Stimulated activated CD8-positive, alpha-beta memory T cell treated with anti-CD3 and anti-CD28 coated beads, Interleukin-12 subunit alpha, Interleukin-12 subunit beta, amount 100 ng/mL, for 24 hours (primary cell): ENCODE measurements at regions not wholly inside any gene's neighbourhood (a gene's known extent, or its start where the extent isn't known, plus 50 kb on each side); places are given as distances from the start of the nearest gene placed in this dataset.

ENCODE experiments used
- DNase-seq: peaks from one replicate; pipeline ENCODE4 v3.0.0-alpha.2; 2020; ENCODE audit errors: extremely low read depth

- no peak for DNase-seq
Measured at GRCh38 chr21:35938446-35938845, 121.9 kb downstream of the SETD4 start.

DNA sequence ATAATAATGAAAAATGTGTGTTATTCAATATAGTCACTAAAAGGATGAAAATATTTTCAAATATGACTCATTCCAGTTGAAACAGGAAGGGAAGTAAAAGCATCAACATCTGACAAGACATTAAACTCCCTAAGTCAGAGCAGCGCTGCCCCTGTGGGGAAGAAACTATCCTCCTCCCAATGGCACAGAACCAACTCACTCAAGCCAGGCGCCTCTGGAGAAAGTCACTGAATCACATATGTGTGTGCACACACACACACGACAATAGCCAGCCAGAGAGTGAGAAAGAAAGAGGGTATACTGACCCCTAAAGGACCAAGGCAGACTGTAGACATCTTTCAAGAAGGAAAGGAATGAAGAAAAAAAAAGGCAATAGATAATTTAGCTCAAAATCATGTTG is 126.9 kb downstream of the SETD4 start:
- no peak for DNase-seq

DNA sequence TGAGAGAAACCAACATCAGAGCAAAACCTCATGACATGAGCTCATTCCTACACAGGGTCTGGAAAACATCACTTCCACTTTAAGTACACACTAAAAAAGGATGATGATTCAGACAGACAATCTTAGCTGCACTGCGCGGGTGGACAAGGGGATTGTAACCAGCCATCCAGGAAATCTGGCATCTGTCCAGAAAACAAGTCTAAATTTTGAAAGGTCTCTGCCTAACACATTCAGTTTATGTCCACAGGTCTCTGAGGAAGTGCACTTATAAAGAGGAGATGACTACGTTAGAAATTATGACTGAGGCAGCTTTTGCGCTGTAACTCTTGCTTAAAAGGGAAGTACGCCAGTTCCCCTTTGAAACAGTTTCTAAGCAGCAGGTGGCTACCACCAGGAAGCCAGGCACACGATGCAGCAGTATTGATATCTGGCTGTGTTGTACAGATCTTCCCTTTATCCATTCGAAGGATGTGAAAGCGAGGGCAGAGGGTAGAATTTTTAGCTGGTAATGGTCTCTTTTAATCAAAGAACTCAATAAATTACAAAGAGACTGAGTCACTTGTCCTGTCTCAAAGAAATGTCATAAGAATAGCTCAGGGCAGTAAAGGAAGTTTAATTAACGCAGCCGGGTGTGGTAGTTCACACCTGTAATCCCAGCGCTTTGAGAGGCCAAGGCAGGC is 128.0 kb downstream of the SETD4 start:
- DNase-seq, result no peak

DNA sequence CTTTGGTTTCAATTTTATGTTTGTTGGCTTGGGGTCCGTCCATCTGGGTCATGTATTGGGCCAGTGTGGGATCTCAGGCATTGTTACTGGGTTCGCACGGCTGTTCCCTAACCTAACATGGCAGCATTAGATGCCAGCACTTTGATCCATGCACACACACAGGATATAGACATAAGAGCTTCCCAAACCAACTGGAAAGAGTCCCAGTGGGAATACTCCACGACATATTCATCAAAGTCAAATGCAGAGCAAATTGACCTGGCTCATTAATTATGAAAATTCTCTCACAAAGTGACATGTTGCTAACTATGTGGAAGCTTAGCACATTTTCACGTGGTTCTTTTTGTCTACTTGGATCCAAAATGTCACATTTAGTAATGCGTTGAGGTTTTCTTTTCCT is 130.4 kb downstream of the SETD4 start:
- no peak for DNase-seq

DNA sequence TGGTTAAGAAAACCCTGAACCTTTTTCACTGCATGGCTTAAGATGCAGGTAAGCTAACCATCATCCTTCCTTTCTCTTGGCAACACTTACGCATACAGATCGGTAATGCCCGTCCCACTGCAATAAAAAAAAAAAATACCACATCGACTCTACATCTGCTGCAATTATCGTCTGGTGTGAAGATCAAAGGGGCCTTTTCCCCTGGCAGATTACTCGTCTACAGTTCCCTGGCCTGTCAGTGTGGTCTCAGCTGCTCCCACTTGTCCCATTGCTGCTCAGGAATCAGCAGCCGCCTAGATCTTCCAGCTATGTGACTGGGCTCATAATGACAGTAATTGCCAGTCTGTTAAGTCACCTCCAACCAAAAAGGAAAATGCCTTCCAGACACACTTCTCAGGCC is 133.1 kb downstream of the SETD4 start:
- DNase-seq, result no peak

- no peak for DNase-seq
Measured at GRCh38 chr21:35926003-35926740, 134.2 kb downstream of the SETD4 start.

DNA sequence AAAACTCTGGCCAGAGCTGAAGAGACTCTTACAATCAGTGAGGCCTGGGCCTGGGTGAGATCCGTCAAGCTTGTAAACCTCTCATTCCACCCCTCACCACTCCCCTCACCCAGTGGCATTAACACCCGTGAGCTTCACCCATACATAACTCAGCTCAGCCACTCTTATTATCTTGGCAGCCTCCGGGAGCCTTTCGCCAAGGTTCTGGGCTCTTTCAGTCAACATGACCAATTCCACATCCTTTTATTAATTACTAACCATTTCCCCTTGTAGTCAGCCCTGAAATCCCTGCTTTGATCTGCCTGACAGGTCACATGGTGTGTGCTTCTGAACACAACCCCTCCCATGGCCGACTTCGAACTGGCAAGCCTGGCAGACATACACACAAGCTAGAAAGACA is 134.8 kb downstream of the SETD4 start:
- DNase-seq, result no peak

DNA sequence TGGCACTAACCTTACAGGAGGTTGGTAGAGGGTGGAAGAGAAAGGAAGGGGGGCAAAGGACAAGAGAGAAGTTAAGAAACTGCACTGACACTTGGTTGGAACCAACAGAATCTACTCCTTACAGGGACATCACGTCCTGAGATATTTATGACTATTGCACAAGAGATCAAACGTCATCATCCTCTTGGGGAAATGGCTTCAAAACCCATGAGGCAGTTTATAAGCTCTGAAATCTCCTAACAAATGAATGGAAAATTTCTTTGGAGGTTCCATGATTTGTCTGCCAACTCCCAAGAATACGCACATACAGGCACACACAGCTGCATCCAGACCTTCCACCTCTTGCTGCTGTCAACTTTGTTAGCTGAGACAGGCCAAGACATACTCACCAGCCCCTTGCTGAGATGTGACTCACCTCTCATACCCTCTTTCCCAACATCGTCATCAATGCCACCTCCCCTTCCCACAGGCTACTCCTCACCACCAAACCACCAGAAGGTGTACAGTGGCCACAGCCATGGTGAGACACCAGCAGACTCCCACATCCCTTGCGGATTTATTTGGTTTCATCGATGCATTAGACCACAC is 135.5 kb downstream of the SETD4 start:
- no peak for DNase-seq

- DNase-seq, result no peak
Measured at GRCh38 chr21:35923971-35924370, 136.4 kb downstream of the SETD4 start.

DNA sequence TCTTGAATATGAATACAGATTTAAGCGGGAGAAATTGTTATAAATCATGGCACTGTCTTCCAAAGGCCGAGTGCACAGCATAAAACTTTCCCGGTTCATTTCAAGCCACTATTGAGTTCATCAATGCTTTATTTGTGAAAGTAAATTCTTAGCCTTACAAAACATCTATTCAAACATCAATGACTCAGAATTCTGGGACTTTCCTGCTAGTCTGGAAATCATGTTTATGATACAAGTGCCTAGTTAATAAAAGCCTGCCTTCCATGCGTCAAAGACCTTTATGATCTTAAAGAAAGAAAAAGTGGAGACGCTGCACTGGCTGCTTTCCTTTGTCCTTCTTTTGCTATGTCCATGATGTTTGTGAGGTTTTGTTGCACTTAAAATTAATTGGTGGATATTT is 137.7 kb downstream of the SETD4 start:
- no peak for DNase-seq

- DNase-seq, result no peak
Measured at GRCh38 chr21:35921471-35921870, 138.9 kb downstream of the SETD4 start.

- DNase-seq, result no peak
Measured at GRCh38 chr21:35920436-35920835, 139.9 kb downstream of the SETD4 start.

GRCh38 chr21:35915030-35915429 is 145.3 kb downstream of the SETD4 start:
- DNase-seq, result no peak

DNA sequence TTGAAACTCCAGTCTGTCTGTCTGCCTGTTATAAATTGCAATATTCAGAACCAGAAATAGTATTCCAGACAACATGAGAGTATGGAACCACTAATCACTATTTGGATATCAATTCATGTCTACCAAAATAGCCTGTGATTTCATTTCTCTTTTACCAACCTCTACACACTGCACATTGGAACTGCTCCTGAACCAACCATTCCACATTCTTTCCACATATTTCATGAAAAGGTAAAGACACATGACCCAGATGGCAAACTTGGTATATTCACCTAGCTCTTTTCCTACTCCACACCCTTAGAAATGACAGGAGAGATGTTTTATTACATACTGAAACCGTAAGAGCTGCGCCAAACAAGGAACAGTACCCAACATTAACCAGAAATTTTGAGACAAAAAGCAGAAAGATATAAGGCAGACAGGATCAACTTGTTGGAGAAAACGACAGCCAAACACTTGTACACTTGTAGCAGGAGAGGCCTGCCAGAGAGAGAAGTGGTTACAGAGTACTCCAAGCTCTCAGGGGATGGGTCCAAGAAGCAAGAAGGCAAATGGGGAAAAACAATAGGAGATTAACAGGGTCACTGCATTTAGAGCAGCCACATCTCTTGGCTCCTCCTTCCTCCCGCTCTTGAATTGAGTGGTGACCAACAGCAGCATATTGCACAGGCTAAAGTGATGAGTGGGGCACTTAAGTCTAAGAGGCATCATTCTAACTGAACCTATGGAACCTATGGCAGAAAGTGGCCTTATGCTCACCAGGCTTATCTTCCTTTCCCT is 148.7 kb downstream of the SETD4 start:
- no peak for DNase-seq

- DNase-seq, result no peak
Measured at GRCh38 chr21:35909456-35910223, 150.7 kb downstream of the SETD4 start.

GRCh38 chr21:35908311-35909078 is 151.8 kb downstream of the SETD4 start:
- no peak for DNase-seq

GRCh38 chr21:35906586-35906985 is 153.7 kb downstream of the SETD4 start:
- DNase-seq, result no peak

GRCh38 chr21:35905963-35906345 is 154.4 kb downstream of the SETD4 start:
- DNase-seq, result no peak

DNA sequence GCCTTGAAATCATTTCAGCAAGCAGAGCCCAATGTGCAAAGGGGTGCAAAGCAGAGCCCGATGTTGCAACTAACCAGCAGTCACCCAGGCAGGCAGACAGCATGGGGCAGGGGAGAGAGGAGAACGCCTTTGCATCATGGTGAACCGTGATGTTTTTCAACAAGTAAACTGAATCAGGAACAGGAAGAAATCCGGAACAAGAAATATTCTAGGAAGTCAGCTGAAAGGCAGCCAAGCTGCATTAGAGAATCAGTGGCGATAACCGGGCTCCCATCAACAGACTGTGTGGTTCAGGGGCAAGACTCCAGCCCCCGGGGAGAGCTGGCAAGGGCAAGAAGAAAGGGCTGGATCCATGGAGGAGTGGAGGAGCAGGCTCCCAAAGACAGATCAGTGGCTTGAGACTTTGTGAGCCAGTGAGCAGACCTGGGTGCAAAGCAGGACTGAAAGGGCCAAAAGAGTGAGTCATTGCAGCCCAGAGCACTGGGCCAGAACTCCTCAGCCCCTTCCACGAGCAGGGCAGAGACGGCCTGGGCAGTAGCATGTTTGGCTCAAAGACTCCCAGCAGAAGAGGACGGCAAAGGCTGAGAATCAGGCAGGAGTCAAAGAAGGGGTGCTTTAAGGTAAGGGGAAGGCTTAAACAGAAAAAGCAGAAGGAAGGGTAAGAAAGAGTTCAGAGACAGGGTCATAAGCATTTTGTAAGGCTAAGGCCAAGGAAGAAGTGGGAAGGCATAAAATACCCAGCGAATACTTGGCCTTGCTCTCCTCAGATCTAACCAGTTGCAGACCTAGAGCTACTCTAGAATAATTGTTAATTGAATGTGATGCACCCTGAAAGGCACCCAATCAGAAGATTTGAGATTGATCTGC is 155.0 kb downstream of the SETD4 start:
- DNase-seq, result no peak

- no peak for DNase-seq
Measured at GRCh38 chr21:35900539-35900938, 159.8 kb downstream of the SETD4 start.
